GM12878 (cell line): ENCODE measurements at regions not wholly inside any gene's neighbourhood (a gene's known extent, or its start where the extent isn't known, plus 50 kb on each side); places are given as distances from the start of the nearest gene placed in this dataset.

Experiments used
- ATAC-seq: fragments of 200-7000 bp; cut with Tn5 transposase; 3 replicates; pipeline ENCODE4 v1.9.1; 2020; ENCODE audit warnings: mild to moderate bottlenecking, moderate library complexity
- BruUV-seq: library from RNA; stranded (reverse); fragments of 400-500 nt; replicated peaks from 2 replicates; lab custom pipeline; 2021; lab: Mats Ljungman, UMichigan
- CTCF ChIA-PET: fragments of 300-600 bp; sonication (Branson Sonifier 250); formaldehyde crosslinking; extraction: SDS; loops from one replicate; lab custom pipeline; 2021; ENCODE audit warnings: inconsistent platforms; lab: Yijun Ruan, JAX
- POLR2A ChIA-PET: fragments of 350-600 bp; formaldehyde crosslinking; extraction: SDS; loops from one replicate; lab custom pipeline; 2021; ENCODE audit warnings: inconsistent platforms; lab: Charles Lee
- RAD21 ChIA-PET: fragments of 300-600 bp; sonication (Branson Sonifier 250); formaldehyde crosslinking; loops from one replicate; lab custom pipeline; 2023; ENCODE audit warnings: antibody characterized with exemption; ENCODE audit not compliant: unreplicated experiment; lab: Charles Lee
- SMC1A ChIA-PET: fragments of 300-600 bp; sonication (Branson Sonifier 250); formaldehyde crosslinking; loops from one replicate; lab custom pipeline; 2023; ENCODE audit not compliant: unreplicated experiment, uncharacterized antibody; lab: Charles Lee
- DNase-seq: peaks from one replicate; pipeline ENCODE4 v3.0.0-alpha.2; 2011; ENCODE audit warnings: low read depth, low spot score
- FAIRE-seq: peaks from 3 replicates; lab custom pipeline; 2011; peaks lifted over from hg19 to GRCh38; lab: Jason Lieb, UNC
- H2AFZ ChIP-seq: 2 replicates; pipeline ENCODE4 v1.6.0; 2011; ENCODE audit warnings: low read depth, low read length, control low read depth; ENCODE audit not compliant: control insufficient read depth
- H3K27ac ChIP-seq: 2 replicates; pipeline ENCODE4 v1.5.1; 2011; ENCODE audit warnings: control low read depth; ENCODE audit not compliant: control insufficient read depth, insufficient read depth
- H3K27me3 ChIP-seq, 2 experiments: replicated peaks in 1 of 2; 2 replicates each; pipeline versions ENCODE4 v1.6.0 to v1.6.1; 2011; ENCODE audit warnings: low read length in 1 of 2; ENCODE audit not compliant: control insufficient read depth in 2 of 2, insufficient read depth in 2 of 2
- H3K36me3 ChIP-seq, 2 experiments: 2 replicates each; pipeline ENCODE4 v1.5.1; 2011; ENCODE audit warnings: low read length in 1 of 2; ENCODE audit not compliant: control insufficient read depth in 2 of 2, insufficient read depth in 2 of 2
- H3K4me1 ChIP-seq: 2 replicates; pipeline ENCODE4 v1.6.1; 2011; ENCODE audit warnings: mild to moderate bottlenecking, low read length, moderate library complexity, mixed read lengths; ENCODE audit not compliant: control insufficient read depth, insufficient read depth
- H3K4me2 ChIP-seq: 2 replicates; pipeline ENCODE4 v1.6.0; 2011; ENCODE audit warnings: control low read depth; ENCODE audit not compliant: control insufficient read depth, insufficient read depth
- H3K4me3 ChIP-seq: fragments of 200-600 bp; sonication (generic); 2 replicates; pipeline ENCODE4 v1.5.1; 2016
- H3K79me2 ChIP-seq: 2 replicates; pipeline ENCODE4 v1.6.0; 2011; ENCODE audit warnings: low read length; ENCODE audit not compliant: control insufficient read depth, insufficient read depth
- H3K9ac ChIP-seq: 2 replicates; pipeline ENCODE4 v1.8.0; 2011; ENCODE audit warnings: low read length, control low read depth, mixed read lengths; ENCODE audit not compliant: control insufficient read depth, insufficient read depth
- H3K9me3 ChIP-seq: replicated peaks from 3 replicates; pipeline ENCODE4 v1.5.1; 2011; ENCODE audit warnings: mild to moderate bottlenecking, low read length; ENCODE audit not compliant: control insufficient read depth, insufficient read depth
- H4K20me1 ChIP-seq: 2 replicates; pipeline ENCODE4 v1.6.0; 2011; ENCODE audit not compliant: control insufficient read depth, insufficient read depth
- CHD2 ChIP-seq: IDR thresholded peaks from 2 replicates; pipeline ENCODE4 v1.6.1; 2011; ENCODE audit warnings: low read depth, low read length, improper control_type of control experiment, borderline replicate concordance
- GABPA ChIP-seq: IDR thresholded peaks from 2 replicates; pipeline ENCODE4 v1.6.1; 2014; ENCODE audit warnings: antibody characterized with exemption, low read depth, mild to moderate bottlenecking, inconsistent platforms
- HSF1 ChIP-seq: fragments of 150-350 bp; IDR thresholded peaks from 2 replicates; pipeline ENCODE4 v1.6.1; 2014; ENCODE audit warnings: mild to moderate bottlenecking, low read depth, low read length
- PRDM15 ChIP-seq: fragments of 450-650 bp; formaldehyde crosslinking; IDR thresholded peaks from 2 replicates; pipeline ENCODE4 v1.4.0; 2020; ENCODE audit warnings: mild to moderate bottlenecking, moderate library complexity
- SMC3 ChIP-seq: IDR thresholded peaks from 2 replicates; pipeline ENCODE4 v1.6.1; 2011; ENCODE audit warnings: low read length, improper control_type of control experiment, borderline replicate concordance
- SRF ChIP-seq, 2 experiments: IDR thresholded peaks; 2 replicates each; pipeline ENCODE4 v1.6.1; 2011; ENCODE audit warnings: low read depth in 2 of 2, low read length in 2 of 2, mild to moderate bottlenecking in 1 of 2, moderate library complexity in 1 of 2
- TCF7 ChIP-seq: IDR thresholded peaks from 2 replicates; pipeline ENCODE4 v1.6.1; 2014; ENCODE audit warnings: antibody characterized with exemption, borderline replicate concordance
- YBX1 ChIP-seq: fragments of 450-650 bp; IDR thresholded peaks from 2 replicates; pipeline ENCODE4 v1.6.1; 2016; ENCODE audit warnings: antibody characterized with exemption
- WGBS: methylation state at CpG from one replicate; pipeline ENCODE4 v1.1.6; 2016; ENCODE audit warnings: low lambda C conversion rate; ENCODE audit not compliant: insufficient replicate concordance, insufficient coverage; ENCODE audit errors: missing lambda C conversion rate; 5-methylcytosine and 5-hydroxymethylcytosine counted together
- in situ Hi-C: fragments of 300-500 bp; cut with MboI; formaldehyde crosslinking; loops from 9 replicates; pipeline ENCODE4 v1.14.3; 2018; ENCODE audit warnings: mixed read lengths
- intact Hi-C: fragments of 100-400 bp; cut with micrococcal nuclease; formaldehyde crosslinking; loops from one replicate; pipeline ENCODE4 v1.14.2; 2022; ENCODE audit not compliant: unreplicated experiment
- TF ChIP-seq, protein P1 (sequence below): IDR thresholded peaks from 2 replicates; pipeline ENCODE4 v1.6.1; 2011; ENCODE audit warnings: borderline replicate concordance, low read depth, mild to moderate bottlenecking, moderate library complexity, mixed read lengths, low read length; ENCODE audit not compliant: insufficient read depth; ENCODE audit errors: extremely low read length
- TF ChIP-seq, protein P2 (sequence below): IDR thresholded peaks from 2 replicates; pipeline ENCODE4 v1.6.1; 2012; ENCODE audit warnings: low read length, inconsistent platforms

DNA sequence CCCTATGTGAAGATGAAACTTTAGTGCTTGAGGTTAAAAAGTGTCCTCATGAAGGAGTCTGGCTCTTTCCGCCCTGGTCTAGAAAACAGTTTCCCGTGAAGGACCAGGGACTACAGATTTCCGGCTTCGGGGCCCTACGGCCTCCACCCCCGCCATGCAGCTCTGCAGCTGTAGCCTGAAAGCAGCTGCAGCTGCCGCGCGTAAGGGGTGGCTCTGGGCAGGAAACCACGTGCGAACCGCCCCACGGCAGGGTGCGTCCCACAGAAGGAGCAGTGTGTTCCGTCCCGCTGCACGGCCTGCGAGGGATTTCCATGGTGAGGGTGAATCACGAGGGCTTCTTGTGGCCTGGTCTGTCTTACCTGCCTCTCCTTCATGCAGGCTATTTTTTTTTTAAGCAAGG lies 117.0 kb downstream of the ERMARD start:
- ChIA-PET RAD21 (no interaction called here), POLR2A (no interaction called here), SMC1A (no interaction called here)
- FAIRE-seq (no peak), ATAC-seq (no peak), DNase-seq (no peak)
- 29% methylated on average over 19 of the region's 19 CpGs for WGBS
- Histone ChIP-seq H3K27me3 (no peaks in the 10 kb centered on the region), H3K4me1 (no peaks in the 10 kb centered on the region), H2AFZ (no peak overlapping the region), H4K20me1 (no peaks in the 10 kb centered on the region), H3K79me2 (no peaks in the 10 kb centered on the region)
- no TSS peak for BruUV-seq
- in situ Hi-C loops = no loop called here
- no peak for TF ChIP-seq SMC3
- TF ChIP-seq, all 136 proteins: peak for 0
- intact Hi-C loops = no loop called here
- Histone ChIP-seq H3K4me3 (no peak overlapping the region), H3K9ac (no peak overlapping the region), H3K9me3 (no peaks in the 10 kb centered on the region), H3K36me3 (no peaks in the 10 kb centered on the region), H3K27ac (no peak overlapping the region), H3K4me2 (no peak overlapping the region)
- CTCF ChIA-PET = no interaction called here

- ChIA-PET CTCF (no interaction called here), SMC1A (no interaction called here), POLR2A (no interaction called here), RAD21 (no interaction called here)
- FAIRE-seq = no peak
- Histone ChIP-seq H3K9me3 (no peaks in the 10 kb centered on the region), H3K4me1 (no peaks in the 10 kb centered on the region), H3K4me3 (no peak overlapping the region), H4K20me1 (no peaks in the 10 kb centered on the region), H3K27me3 (no peaks in the 10 kb centered on the region), H3K79me2 (no peaks in the 10 kb centered on the region), H3K4me2 (no peak overlapping the region), H3K27ac (no peak overlapping the region), H3K36me3 (no peaks in the 10 kb centered on the region), H2AFZ (no peak overlapping the region), H3K9ac (no peak overlapping the region)
- DNase-seq = no peak
- no peak for ATAC-seq
- BruUV-seq = no TSS peak
- in situ Hi-C loops = no loop called here
- intact Hi-C loops = no loop called here
- WGBS = 64% methylated on average over 12 of the region's 12 CpGs
- TF ChIP-seq, protein P1, sequence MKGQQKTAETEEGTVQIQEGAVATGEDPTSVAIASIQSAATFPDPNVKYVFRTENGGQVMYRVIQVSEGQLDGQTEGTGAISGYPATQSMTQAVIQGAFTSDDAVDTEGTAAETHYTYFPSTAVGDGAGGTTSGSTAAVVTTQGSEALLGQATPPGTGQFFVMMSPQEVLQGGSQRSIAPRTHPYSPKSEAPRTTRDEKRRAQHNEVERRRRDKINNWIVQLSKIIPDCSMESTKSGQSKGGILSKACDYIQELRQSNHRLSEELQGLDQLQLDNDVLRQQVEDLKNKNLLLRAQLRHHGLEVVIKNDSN = no peak
- TF ChIP-seq, protein P2, sequence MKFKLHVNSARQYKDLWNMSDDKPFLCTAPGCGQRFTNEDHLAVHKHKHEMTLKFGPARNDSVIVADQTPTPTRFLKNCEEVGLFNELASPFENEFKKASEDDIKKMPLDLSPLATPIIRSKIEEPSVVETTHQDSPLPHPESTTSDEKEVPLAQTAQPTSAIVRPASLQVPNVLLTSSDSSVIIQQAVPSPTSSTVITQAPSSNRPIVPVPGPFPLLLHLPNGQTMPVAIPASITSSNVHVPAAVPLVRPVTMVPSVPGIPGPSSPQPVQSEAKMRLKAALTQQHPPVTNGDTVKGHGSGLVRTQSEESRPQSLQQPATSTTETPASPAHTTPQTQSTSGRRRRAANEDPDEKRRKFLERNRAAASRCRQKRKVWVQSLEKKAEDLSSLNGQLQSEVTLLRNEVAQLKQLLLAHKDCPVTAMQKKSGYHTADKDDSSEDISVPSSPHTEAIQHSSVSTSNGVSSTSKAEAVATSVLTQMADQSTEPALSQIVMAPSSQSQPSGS = no peak
- TF ChIP-seq CHD2 (no peak), YBX1 (no peak), GABPA (no peak), TCF7 (no peak), SRF (IDR thresholded peaks at IDR 0.05; ENCODE audit: low read depth in 2 of 2, low read length in 2 of 2) (no peak), PRDM15 (CRISPR knock-in tag) (no peak), HSF1 (no peak)
Measured at GRCh38 chr6:169867751-169868191, 116.3 kb downstream of the ERMARD start.
